ENCODE measurements at regions not wholly inside any gene's neighbourhood (a gene's known extent, or its start where the extent isn't known, plus 50 kb on each side); places are given as distances from the start of the nearest gene placed in this dataset.

DNA sequence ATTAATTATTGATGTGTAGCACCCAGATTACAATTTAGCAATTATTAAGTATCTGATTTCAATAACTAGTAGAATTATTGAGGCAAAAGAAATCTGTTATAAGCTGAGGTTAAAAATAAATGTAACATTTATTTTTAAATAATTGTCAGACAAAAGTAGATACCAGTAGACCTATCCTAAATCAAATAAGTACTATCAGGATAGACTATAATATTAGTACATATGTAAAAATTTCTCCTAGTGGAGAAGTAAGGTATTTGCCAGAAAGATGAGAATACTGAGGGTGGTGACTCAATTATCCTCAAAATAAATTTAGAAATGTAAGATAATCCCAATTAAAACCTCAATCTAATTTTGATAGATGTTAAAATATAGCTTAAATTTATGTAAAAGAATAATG lies 377.8 kb upstream of the CHRM3 start:
- H3K9me3 ChIP-seq: no peaks in the 10 kb centered on the region
- no peaks in the 10 kb centered on the region for H3K4me1 ChIP-seq
- no peak for ATAC-seq
- no peak overlapping the region for H3K27ac ChIP-seq
- no peak for TF ChIP-seq POLR2A (IDR thresholded peaks at IDR 0.05)
- no peak for TF ChIP-seq POLR2AphosphoS5 (IDR thresholded peaks at IDR 0.05)
- no peak for TF ChIP-seq CTCF (IDR thresholded peaks at IDR 0.05)
- no peak for TF ChIP-seq EP300 (IDR thresholded peaks at IDR 0.05)
- no peaks in the 10 kb centered on the region for H3K27me3 ChIP-seq
- H3K4me3 ChIP-seq: no peak overlapping the region
- no peaks in the 10 kb centered on the region for H3K36me3 ChIP-seq

- no peak for TF ChIP-seq CTCF (IDR thresholded peaks at IDR 0.05)
- TF ChIP-seq POLR2AphosphoS5 (IDR thresholded peaks at IDR 0.05): no peak
- TF ChIP-seq POLR2A (IDR thresholded peaks at IDR 0.05): no peak
- TF ChIP-seq EP300 (IDR thresholded peaks at IDR 0.05): no peak
- no peaks in the 10 kb centered on the region for H3K27me3 ChIP-seq
- no peaks in the 10 kb centered on the region for H3K9me3 ChIP-seq
- no peaks in the 10 kb centered on the region for H3K4me1 ChIP-seq
- H3K36me3 ChIP-seq: no peaks in the 10 kb centered on the region
- H3K4me3 ChIP-seq: no peak overlapping the region
- no peak overlapping the region for H3K27ac ChIP-seq
- 18 to 40% methylated on average over 4 of the region's 4 CpGs for WGBS, 2 donors (ENCODE audit: low coverage in 1 of 2)
- no peak for ATAC-seq
Measured at GRCh38 chr1:239006276-239006675, 380.1 kb upstream of the CHRM3 start.

DNA sequence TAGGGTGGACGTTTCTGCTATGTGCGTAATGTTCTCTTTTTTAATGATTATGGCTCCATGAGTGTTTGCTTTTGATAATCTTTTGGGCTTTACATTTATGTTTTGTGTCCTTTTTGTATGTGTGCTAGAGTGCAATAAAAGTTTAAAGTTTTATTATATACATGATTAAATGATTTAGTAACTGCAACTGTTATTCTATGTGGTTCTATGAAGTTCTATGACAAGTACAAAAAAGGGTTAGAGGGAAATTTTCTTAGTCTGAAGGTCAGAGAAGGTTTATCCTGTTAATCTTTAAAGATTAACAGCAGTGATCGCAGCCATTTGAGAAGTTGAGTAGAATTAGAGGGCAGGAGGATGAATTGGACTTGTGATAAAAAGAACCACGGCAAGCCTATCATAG lies 386.4 kb upstream of the CHRM3 start:
- TF ChIP-seq POLR2AphosphoS5 (IDR thresholded peaks at IDR 0.05) (no peak), POLR2A (IDR thresholded peaks at IDR 0.05) (no peak), CTCF (IDR thresholded peaks at IDR 0.05) (no peak), EP300 (IDR thresholded peaks at IDR 0.05) (no peak)
- H3K27ac ChIP-seq: no peak overlapping the region
- no peaks in the 10 kb centered on the region for H3K4me1 ChIP-seq
- no peaks in the 10 kb centered on the region for H3K27me3 ChIP-seq
- WGBS, 2 donors (ENCODE audit: low coverage in 1 of 2): 79 to 88% methylated on average over 4 of the region's 4 CpGs
- no peaks in the 10 kb centered on the region for H3K36me3 ChIP-seq
- no peak for ATAC-seq
- H3K4me3 ChIP-seq: no peak overlapping the region
- H3K9me3 ChIP-seq: no peaks in the 10 kb centered on the region

DNA sequence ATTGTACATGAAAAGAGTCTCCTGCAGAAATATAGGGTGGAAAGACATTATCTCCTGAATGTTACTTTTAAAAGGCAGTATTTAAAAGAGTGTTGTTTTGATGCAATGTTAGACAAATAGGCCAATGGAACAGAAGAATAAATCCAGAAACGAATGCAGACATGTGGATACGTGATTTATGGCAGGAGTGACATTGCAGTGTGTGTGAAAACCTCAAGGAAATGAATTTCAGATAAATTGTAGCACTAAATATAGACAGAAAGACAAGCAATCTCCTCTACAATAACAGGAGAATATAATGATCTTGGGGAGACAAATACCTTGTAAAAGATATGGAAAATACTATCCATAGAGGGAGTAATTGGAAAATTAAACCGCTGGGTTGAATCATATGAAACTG lies 387.8 kb upstream of the CHRM3 start:
- no peak for ATAC-seq
- H3K27ac ChIP-seq: no peak overlapping the region
- H3K4me1 ChIP-seq: no peaks in the 10 kb centered on the region
- no peaks in the 10 kb centered on the region for H3K36me3 ChIP-seq
- no peak for TF ChIP-seq CTCF (IDR thresholded peaks at IDR 0.05)
- TF ChIP-seq POLR2AphosphoS5 (IDR thresholded peaks at IDR 0.05): no peak
- TF ChIP-seq POLR2A (IDR thresholded peaks at IDR 0.05): no peak
- TF ChIP-seq EP300 (IDR thresholded peaks at IDR 0.05): no peak
- H3K4me3 ChIP-seq: no peak overlapping the region
- 56 to 62% methylated on average over 3 of the region's 3 CpGs for WGBS, 2 donors (ENCODE audit: low coverage in 1 of 2)
- no peaks in the 10 kb centered on the region for H3K9me3 ChIP-seq
- H3K27me3 ChIP-seq: no peaks in the 10 kb centered on the region

DNA sequence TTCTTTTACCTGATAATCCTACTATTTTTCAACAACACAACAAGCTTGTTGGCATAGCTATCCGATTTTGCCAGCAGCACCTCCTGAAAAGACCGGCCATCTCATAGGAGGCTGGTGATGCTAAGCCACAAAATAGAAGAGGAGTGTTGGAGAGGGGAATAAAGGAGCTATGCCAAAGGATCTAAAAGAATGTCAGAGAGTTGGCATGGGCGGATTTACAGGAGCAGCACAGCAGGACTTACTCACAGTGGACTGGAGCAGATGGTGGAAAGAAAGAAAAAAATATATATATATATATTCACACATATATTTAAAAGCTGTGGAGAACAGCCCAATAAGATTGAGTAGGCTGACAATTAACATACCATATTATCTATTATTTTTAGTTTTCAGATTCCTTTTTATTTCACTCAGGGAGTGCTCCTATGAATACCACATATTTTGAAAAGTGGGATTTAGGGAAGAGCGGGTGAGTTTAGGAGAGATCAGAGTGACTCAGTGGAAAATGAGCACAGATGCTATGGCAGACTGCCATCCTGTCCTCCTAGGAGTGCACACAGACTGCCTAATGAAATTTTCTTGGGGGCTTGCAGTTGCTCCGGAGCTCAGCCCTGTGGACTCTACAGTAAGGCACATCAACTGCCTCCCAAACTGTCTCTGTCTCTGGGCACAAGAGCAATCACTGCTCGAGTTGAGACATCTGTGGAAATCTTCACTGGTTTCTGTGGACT lies 394.4 kb upstream of the CHRM3 start:
- ATAC-seq: no peak
- TF ChIP-seq EP300 (IDR thresholded peaks at IDR 0.05) (no peak), POLR2A (IDR thresholded peaks at IDR 0.05) (no peak), CTCF (IDR thresholded peaks at IDR 0.05) (no peak), POLR2AphosphoS5 (IDR thresholded peaks at IDR 0.05) (no peak)
- H3K4me3 ChIP-seq: no peak overlapping the region
- H3K36me3 ChIP-seq: no peaks in the 10 kb centered on the region
- H3K4me1 ChIP-seq: no peaks in the 10 kb centered on the region
- WGBS, 2 donors (ENCODE audit: low coverage in 1 of 2): 48 to 55% methylated on average over 5 to 6 of the region's 6 CpGs
- no peak overlapping the region for H3K27ac ChIP-seq
- peaks cover 0 to 12% (median 0%) of the 10 kb centered on the region in 3 donors for H3K9me3 ChIP-seq
- no peaks in the 10 kb centered on the region for H3K27me3 ChIP-seq
